ENCODE measurements at regions not wholly inside any gene's neighbourhood (a gene's known extent, or its start where the extent isn't known, plus 50 kb on each side); places are given as distances from the start of the nearest gene placed in this dataset.
A peak's percentile ranks its signal among the peaks of the same experiment; 100 is the strongest.

DNA sequence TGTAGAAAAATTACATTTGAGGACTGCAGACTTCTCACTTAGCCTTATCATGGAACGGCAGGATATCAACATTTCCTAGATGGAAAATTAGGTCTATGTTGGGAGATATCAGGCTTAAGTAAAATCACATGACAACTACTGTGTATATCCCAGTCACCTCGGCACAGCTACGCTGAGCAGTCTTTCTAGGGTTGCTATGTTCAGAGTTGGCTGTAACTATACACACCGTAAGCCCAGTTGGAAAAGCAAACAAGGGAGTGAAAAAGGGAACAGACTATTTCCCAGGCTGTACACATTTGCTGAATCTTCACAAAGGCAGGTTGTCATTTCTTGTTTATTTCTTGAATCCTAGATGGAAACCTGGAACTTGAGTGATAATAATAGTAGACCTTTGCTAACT lies 80.7 kb upstream of the PTPRK start:
- Mint-ChIP-seq H3K27ac (ENCODE audit: unreplicated experiment) (peak overlapping the region; percentile 100), H3K27me3 (ENCODE audit: low read depth, unreplicated experiment) (no peaks in the 10 kb centered on the region), H3K9me3 (ENCODE audit: unreplicated experiment) (no peaks in the 10 kb centered on the region), H3K36me3 (ENCODE audit: low read depth, unreplicated experiment) (no peaks in the 10 kb centered on the region), H3K4me3 (ENCODE audit: unreplicated experiment) (no peak overlapping the region), H3K4me1 (ENCODE audit: low read depth, unreplicated experiment) (peaks cover 54% of the 10 kb centered on the region)
- peak overlapping the region; percentile 28 for H2AFZ ChIP-seq (ENCODE audit: low read depth, low read length)
- TF ChIP-seq, protein P1, sequence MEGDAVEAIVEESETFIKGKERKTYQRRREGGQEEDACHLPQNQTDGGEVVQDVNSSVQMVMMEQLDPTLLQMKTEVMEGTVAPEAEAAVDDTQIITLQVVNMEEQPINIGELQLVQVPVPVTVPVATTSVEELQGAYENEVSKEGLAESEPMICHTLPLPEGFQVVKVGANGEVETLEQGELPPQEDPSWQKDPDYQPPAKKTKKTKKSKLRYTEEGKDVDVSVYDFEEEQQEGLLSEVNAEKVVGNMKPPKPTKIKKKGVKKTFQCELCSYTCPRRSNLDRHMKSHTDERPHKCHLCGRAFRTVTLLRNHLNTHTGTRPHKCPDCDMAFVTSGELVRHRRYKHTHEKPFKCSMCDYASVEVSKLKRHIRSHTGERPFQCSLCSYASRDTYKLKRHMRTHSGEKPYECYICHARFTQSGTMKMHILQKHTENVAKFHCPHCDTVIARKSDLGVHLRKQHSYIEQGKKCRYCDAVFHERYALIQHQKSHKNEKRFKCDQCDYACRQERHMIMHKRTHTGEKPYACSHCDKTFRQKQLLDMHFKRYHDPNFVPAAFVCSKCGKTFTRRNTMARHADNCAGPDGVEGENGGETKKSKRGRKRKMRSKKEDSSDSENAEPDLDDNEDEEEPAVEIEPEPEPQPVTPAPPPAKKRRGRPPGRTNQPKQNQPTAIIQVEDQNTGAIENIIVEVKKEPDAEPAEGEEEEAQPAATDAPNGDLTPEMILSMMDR (IDR thresholded peaks at IDR 0.05; ENCODE audit: insufficient read depth, low read depth, low read length) = no peak
- TF ChIP-seq EZH2 (IDR thresholded peaks at IDR 0.05; ENCODE audit: insufficient read depth, low read length) = no peak
- no peaks in the 10 kb centered on the region for H3K9me3 ChIP-seq (ENCODE audit: insufficient read depth, low read depth, low read length)
- peaks cover 30% of the 10 kb centered on the region for H3K4me1 ChIP-seq (ENCODE audit: insufficient read depth, low read length)
- peak; percentile 62 for DNase-seq (ENCODE audit: low read depth)
- FAIRE-seq = peak; percentile 45
- H3K36me3 ChIP-seq (ENCODE audit: insufficient read depth, low read length) = no peaks in the 10 kb centered on the region
- peak overlapping the region; percentile 14 for H3K9ac ChIP-seq (ENCODE audit: low read length)
- peak overlapping the region; percentile 9 for H3K4me3 ChIP-seq (ENCODE audit: insufficient read depth, low read depth, low read length)
- H3K27ac ChIP-seq (ENCODE audit: low read depth, low read length) = peak overlapping the region; percentile 88
- no peaks in the 10 kb centered on the region for H4K20me1 ChIP-seq (ENCODE audit: insufficient read depth, low read length)
- H3K79me2 ChIP-seq (ENCODE audit: insufficient read depth, low read length) = no peaks in the 10 kb centered on the region
- no peaks in the 10 kb centered on the region for H3K27me3 ChIP-seq (ENCODE audit: insufficient read depth, low read length)
- peak overlapping the region; percentile 76 for H3K4me2 ChIP-seq (ENCODE audit: low read length)

DNA sequence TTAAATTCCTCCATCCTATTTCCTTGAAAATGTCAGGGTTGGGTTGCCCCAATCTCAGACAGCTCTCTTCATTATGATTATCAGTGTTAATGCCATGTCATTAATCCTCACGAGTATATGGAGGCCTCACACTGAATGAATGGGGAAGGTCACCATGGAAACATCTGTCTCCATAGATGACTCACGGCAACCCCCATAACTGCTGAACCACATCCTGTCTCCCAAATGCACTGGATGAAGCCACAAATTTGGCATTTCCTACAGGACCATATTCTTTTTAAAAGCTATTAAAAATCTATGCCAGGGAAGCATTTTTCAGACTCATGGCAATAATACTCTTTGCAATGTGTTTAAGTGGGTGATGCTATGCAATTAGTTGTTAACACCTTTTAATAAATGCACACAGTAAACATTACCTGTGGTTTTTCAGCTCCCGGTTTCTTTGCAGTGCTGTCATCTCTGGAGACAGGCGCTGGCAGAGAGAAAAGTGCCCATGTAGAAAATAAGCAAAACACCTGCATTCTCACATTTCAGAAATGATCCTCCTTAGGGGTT lies 80.1 kb upstream of the PTPRK start:
- peaks cover 50% of the 10 kb centered on the region for H3K4me1 Mint-ChIP-seq (ENCODE audit: low read depth, unreplicated experiment)

DNA sequence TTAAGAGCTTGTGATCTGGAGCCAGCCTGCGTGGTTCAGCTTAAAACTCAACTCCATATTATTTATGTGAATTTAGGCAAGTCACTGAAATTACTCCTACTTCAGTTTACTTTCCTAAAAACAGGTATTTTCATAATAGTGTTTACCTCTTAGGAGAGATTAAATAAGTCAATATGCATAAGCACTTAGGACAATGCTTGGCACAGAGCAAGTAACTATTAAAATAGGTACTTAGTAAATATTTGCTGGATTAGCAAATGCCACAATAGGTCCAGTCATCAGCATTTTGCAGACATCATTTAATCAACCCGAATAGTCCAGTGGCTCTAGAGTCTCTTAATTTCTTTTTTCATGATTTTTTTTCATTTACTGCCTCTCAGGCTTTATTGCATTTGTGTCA lies 78.6 kb upstream of the PTPRK start:
- Histone ChIP-seq H3K4me2 (ENCODE audit: low read length) (peak overlapping the region; percentile 76), H3K27ac (ENCODE audit: low read depth, low read length) (peak overlapping the region; percentile 88), H3K4me3 (ENCODE audit: insufficient read depth, low read depth, low read length) (no peak overlapping the region), H3K36me3 (ENCODE audit: insufficient read depth, low read length) (no peaks in the 10 kb centered on the region), H3K27me3 (ENCODE audit: insufficient read depth, low read length) (no peaks in the 10 kb centered on the region), H3K9me3 (ENCODE audit: insufficient read depth, low read depth, low read length) (no peaks in the 10 kb centered on the region), H3K4me1 (ENCODE audit: insufficient read depth, low read length) (peaks cover 30% of the 10 kb centered on the region), H4K20me1 (ENCODE audit: insufficient read depth, low read length) (no peaks in the 10 kb centered on the region), H3K9ac (ENCODE audit: low read length) (no peak overlapping the region), H3K79me2 (ENCODE audit: insufficient read depth, low read length) (no peaks in the 10 kb centered on the region), H2AFZ (ENCODE audit: low read depth, low read length) (no peak overlapping the region)
- TF ChIP-seq EZH2 (IDR thresholded peaks at IDR 0.05; ENCODE audit: insufficient read depth, low read length) = no peak
- TF ChIP-seq, protein P1 (IDR thresholded peaks at IDR 0.05; ENCODE audit: insufficient read depth, low read depth, low read length) = no peak
- no peaks in the 10 kb centered on the region for H3K9me3 Mint-ChIP-seq (ENCODE audit: unreplicated experiment)
- peaks cover 50% of the 10 kb centered on the region for H3K4me1 Mint-ChIP-seq (ENCODE audit: low read depth, unreplicated experiment)
- no peak overlapping the region for H3K4me3 Mint-ChIP-seq (ENCODE audit: unreplicated experiment)
- FAIRE-seq (peak; percentile 47), DNase-seq (ENCODE audit: low read depth) (peak; percentile 11)
- peak overlapping the region; percentile 100 for H3K27ac Mint-ChIP-seq (ENCODE audit: unreplicated experiment)
- no peaks in the 10 kb centered on the region for H3K36me3 Mint-ChIP-seq (ENCODE audit: low read depth, unreplicated experiment)
- H3K27me3 Mint-ChIP-seq (ENCODE audit: low read depth, unreplicated experiment) = no peaks in the 10 kb centered on the region

More for the DNA sequence above, 80.1 kb upstream of the PTPRK start:
- TF ChIP-seq, protein P1 (IDR thresholded peaks at IDR 0.05; ENCODE audit: insufficient read depth, low read depth, low read length) = no peak
- TF ChIP-seq EZH2 (IDR thresholded peaks at IDR 0.05; ENCODE audit: insufficient read depth, low read length) = no peak
- no peaks in the 10 kb centered on the region for H3K9me3 Mint-ChIP-seq (ENCODE audit: unreplicated experiment)
- no peaks in the 10 kb centered on the region for H3K27me3 ChIP-seq (ENCODE audit: insufficient read depth, low read length)
- H3K9ac ChIP-seq (ENCODE audit: low read length) = peak overlapping the region; percentile 70
- DNase-seq (ENCODE audit: low read depth) = peak; percentile 96
- peak overlapping the region; percentile 76 for H3K4me2 ChIP-seq (ENCODE audit: low read length)
- H2AFZ ChIP-seq (ENCODE audit: low read depth, low read length) = peak overlapping the region; percentile 1
- no peaks in the 10 kb centered on the region for H3K36me3 Mint-ChIP-seq (ENCODE audit: low read depth, unreplicated experiment)
- H3K4me1 ChIP-seq (ENCODE audit: insufficient read depth, low read length) = peaks cover 30% of the 10 kb centered on the region
- no peaks in the 10 kb centered on the region for H3K27me3 Mint-ChIP-seq (ENCODE audit: low read depth, unreplicated experiment)
- H4K20me1 ChIP-seq (ENCODE audit: insufficient read depth, low read length) = no peaks in the 10 kb centered on the region
- no peaks in the 10 kb centered on the region for H3K79me2 ChIP-seq (ENCODE audit: insufficient read depth, low read length)
- no peaks in the 10 kb centered on the region for H3K36me3 ChIP-seq (ENCODE audit: insufficient read depth, low read length)
- H3K27ac Mint-ChIP-seq (ENCODE audit: unreplicated experiment) = peak overlapping the region; percentile 100
- FAIRE-seq = peak; percentile 98
- peak overlapping the region; percentile 10 for H3K4me3 Mint-ChIP-seq (ENCODE audit: unreplicated experiment)
- H3K4me3 ChIP-seq (ENCODE audit: insufficient read depth, low read depth, low read length) = peak overlapping the region; percentile 9
- no peaks in the 10 kb centered on the region for H3K9me3 ChIP-seq (ENCODE audit: insufficient read depth, low read depth, low read length)
- peak overlapping the region; percentile 88 for H3K27ac ChIP-seq (ENCODE audit: low read depth, low read length)
